ENCODE measurements at regions not wholly inside any gene's neighbourhood (a gene's known extent, or its start where the extent isn't known, plus 50 kb on each side); places are given as distances from the start of the nearest gene placed in this dataset.

DNA sequence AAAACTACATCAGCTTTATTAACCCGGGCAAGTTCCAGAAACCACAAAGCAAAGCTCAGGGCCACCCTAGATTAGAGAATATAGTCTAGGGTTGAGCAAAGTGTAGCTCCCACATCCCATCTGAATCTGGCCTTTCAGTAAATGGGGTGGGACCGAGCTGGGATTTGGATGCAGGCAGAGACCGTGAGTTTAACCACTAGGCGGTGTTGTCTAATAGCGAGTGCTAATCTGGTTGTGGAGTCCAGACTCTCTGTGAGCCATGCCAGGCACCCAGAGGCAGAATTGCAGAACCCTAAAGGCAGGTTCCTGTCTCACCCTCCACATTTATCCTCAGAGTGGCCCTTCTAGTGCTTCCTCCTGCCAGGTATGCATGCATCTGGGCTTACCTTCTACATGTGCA lies 435.9 kb downstream of the TSN start:
- H3K36me3 ChIP-seq (ENCODE audit: control insufficient read depth in 4 of 4, insufficient read depth in 4 of 4, low read length in 4 of 4), result no peaks in the 10 kb centered on the region
- H3K4me3 ChIP-seq, result no peak overlapping the region
- peaks cover 0 to 13% (median 0%) of the 10 kb centered on the region in 5 donors for H3K4me1 ChIP-seq (ENCODE audit: control insufficient read depth in 5 of 5, insufficient read depth in 5 of 5, low read length in 5 of 5)
- H3K27ac ChIP-seq (ENCODE audit: low read depth in 1 of 2, low read length in 1 of 2), result no peak overlapping the region
- H3K27me3 ChIP-seq (ENCODE audit: control insufficient read depth in 3 of 3, insufficient read depth in 3 of 3, low read length in 2 of 3), result no peaks in the 10 kb centered on the region
- ATAC-seq (ENCODE audit: insufficient read depth, low FRiP score), result no peak
- H3K9me3 ChIP-seq (ENCODE audit: control insufficient read depth in 4 of 4, insufficient read depth in 3 of 4, low read length in 3 of 4), result no peaks in the 10 kb centered on the region
- TF ChIP-seq, protein P1, sequence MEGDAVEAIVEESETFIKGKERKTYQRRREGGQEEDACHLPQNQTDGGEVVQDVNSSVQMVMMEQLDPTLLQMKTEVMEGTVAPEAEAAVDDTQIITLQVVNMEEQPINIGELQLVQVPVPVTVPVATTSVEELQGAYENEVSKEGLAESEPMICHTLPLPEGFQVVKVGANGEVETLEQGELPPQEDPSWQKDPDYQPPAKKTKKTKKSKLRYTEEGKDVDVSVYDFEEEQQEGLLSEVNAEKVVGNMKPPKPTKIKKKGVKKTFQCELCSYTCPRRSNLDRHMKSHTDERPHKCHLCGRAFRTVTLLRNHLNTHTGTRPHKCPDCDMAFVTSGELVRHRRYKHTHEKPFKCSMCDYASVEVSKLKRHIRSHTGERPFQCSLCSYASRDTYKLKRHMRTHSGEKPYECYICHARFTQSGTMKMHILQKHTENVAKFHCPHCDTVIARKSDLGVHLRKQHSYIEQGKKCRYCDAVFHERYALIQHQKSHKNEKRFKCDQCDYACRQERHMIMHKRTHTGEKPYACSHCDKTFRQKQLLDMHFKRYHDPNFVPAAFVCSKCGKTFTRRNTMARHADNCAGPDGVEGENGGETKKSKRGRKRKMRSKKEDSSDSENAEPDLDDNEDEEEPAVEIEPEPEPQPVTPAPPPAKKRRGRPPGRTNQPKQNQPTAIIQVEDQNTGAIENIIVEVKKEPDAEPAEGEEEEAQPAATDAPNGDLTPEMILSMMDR (IDR thresholded peaks at IDR 0.05; ENCODE audit: control extremely low read depth, extremely low read depth), result no peak
- WGBS, 2 donors, result 56 to 60% methylated on average over 5 of the region's 5 CpGs
- H3K9ac ChIP-seq (ENCODE audit: insufficient read depth in 1 of 2, low read length in 2 of 2), result no peak overlapping the region
- peak; percentile 39 to 68 (median 57) for DNase-seq

DNA sequence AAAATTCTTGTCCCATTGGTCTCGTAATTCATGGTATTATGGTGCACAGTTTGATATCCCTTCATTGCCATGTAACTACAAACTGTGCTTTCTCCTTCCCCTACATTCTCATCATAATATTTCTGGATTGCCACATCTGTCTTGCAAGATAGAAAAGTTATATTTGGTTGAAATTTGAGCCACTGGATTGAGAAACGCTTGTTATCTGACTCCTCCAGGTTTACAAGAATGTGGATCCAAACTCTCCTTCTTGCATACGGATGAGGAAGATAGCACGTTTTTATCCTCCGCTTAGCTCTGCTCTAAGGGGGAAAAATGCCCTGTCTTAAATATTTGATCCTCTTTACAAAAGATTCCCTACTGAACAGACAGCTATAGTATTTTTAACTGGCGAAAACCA lies 438.2 kb downstream of the TSN start:
- ATAC-seq (ENCODE audit: insufficient read depth, low FRiP score), result no peak
- peaks cover 0 to 6% (median 0%) of the 10 kb centered on the region in 5 donors for H3K4me1 ChIP-seq (ENCODE audit: control insufficient read depth in 5 of 5, insufficient read depth in 5 of 5, low read length in 5 of 5)
- TF ChIP-seq, protein P1 (IDR thresholded peaks at IDR 0.05; ENCODE audit: control extremely low read depth, extremely low read depth), result no peak
- H3K27ac ChIP-seq (ENCODE audit: low read depth in 1 of 2, low read length in 1 of 2), result no peak overlapping the region
- H3K27me3 ChIP-seq (ENCODE audit: control insufficient read depth in 3 of 3, insufficient read depth in 3 of 3, low read length in 2 of 3), result no peaks in the 10 kb centered on the region
- H3K9me3 ChIP-seq (ENCODE audit: control insufficient read depth in 4 of 4, insufficient read depth in 3 of 4, low read length in 3 of 4), result peaks cover 0 to 2% (median 0%) of the 10 kb centered on the region in 4 donors
- no peak overlapping the region for H3K9ac ChIP-seq (ENCODE audit: insufficient read depth in 1 of 2, low read length in 2 of 2)
- WGBS, 2 donors, result 67 to 69% methylated on average over 6 of the region's 6 CpGs
- no peak overlapping the region for H3K4me3 ChIP-seq
- no peaks in the 10 kb centered on the region for H3K36me3 ChIP-seq (ENCODE audit: control insufficient read depth in 4 of 4, insufficient read depth in 4 of 4, low read length in 4 of 4)
- peak in 2 of 3 donors; percentile 6 to 58 for DNase-seq

DNA sequence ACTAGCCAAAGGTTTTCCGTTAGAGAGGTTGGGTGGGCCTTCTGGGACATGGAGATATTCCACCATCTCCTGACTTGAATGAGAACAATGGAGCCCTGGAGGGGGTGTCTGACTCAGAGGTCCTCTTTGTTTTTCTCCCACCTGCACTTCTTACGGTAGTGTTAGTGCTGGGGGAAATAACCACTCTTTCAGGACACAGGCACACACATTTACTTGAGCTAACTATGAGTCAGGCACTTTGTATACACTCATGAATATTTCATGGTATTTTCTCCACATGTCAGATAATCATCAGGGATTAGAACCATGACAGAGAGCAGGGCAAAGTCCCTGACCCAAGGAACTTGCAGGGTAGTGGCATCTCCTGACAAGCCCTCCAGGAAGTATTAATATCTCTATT lies 439.1 kb downstream of the TSN start:
- no peak for ATAC-seq (ENCODE audit: insufficient read depth, low FRiP score)
- Histone ChIP-seq H3K9ac (ENCODE audit: insufficient read depth in 1 of 2, low read length in 2 of 2) (no peak overlapping the region), H3K9me3 (ENCODE audit: control insufficient read depth in 4 of 4, insufficient read depth in 3 of 4, low read length in 3 of 4) (peaks cover 0 to 2% (median 0%) of the 10 kb centered on the region in 4 donors), H3K27me3 (ENCODE audit: control insufficient read depth in 3 of 3, insufficient read depth in 3 of 3, low read length in 2 of 3) (no peaks in the 10 kb centered on the region), H3K27ac (ENCODE audit: low read depth in 1 of 2, low read length in 1 of 2) (no peak overlapping the region), H3K4me1 (ENCODE audit: control insufficient read depth in 5 of 5, insufficient read depth in 5 of 5, low read length in 5 of 5) (peaks cover 0 to 6% (median 0%) of the 10 kb centered on the region in 5 donors), H3K36me3 (ENCODE audit: control insufficient read depth in 4 of 4, insufficient read depth in 4 of 4, low read length in 4 of 4) (no peaks in the 10 kb centered on the region), H3K4me3 (no peak overlapping the region)
- 86% methylated on average over 2 of the region's 2 CpGs for WGBS, 2 donors
- no peak for DNase-seq
- TF ChIP-seq, protein P1 (IDR thresholded peaks at IDR 0.05; ENCODE audit: control extremely low read depth, extremely low read depth), result no peak

DNA sequence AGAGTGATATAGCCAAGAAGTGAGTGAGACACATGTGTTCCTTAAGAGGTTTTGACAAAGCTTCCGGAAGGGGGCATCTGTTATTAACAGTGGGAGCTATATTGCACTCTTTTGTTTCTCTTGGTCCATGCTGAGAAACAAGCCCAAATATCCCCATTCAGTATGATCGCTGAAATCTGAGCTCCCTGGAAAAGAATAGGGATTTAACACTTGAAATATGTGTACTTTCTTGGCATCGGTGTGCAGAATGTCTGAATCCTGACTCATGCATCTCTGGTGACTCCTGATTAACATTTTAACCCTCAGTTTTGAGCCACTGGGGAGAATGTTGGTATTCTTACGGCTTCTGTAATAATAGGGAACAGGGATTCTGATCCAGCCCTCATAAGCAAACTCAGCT lies 448.1 kb downstream of the TSN start:
- DNase-seq (peak; percentile 38 to 91 (median 88)), ATAC-seq (ENCODE audit: insufficient read depth, low FRiP score) (no peak)
- Histone ChIP-seq H3K9me3 (ENCODE audit: control insufficient read depth in 4 of 4, insufficient read depth in 3 of 4, low read length in 3 of 4) (no peaks in the 10 kb centered on the region), H3K27ac (ENCODE audit: low read depth in 1 of 2, low read length in 1 of 2) (no peak overlapping the region), H3K36me3 (ENCODE audit: control insufficient read depth in 4 of 4, insufficient read depth in 4 of 4, low read length in 4 of 4) (no peaks in the 10 kb centered on the region), H3K9ac (ENCODE audit: insufficient read depth in 1 of 2, low read length in 2 of 2) (no peak overlapping the region), H3K27me3 (ENCODE audit: control insufficient read depth in 3 of 3, insufficient read depth in 3 of 3, low read length in 2 of 3) (no peaks in the 10 kb centered on the region), H3K4me3 (no peak overlapping the region), H3K4me1 (ENCODE audit: control insufficient read depth in 5 of 5, insufficient read depth in 5 of 5, low read length in 5 of 5) (peaks cover 0 to 29% (median 3%) of the 10 kb centered on the region in 5 donors)
- WGBS, 2 donors, result 69 to 77% methylated on average over 4 of the region's 4 CpGs
- TF ChIP-seq, protein P1 (IDR thresholded peaks at IDR 0.05; ENCODE audit: control extremely low read depth, extremely low read depth), result no peak
